Natural killer cell (primary cell): ENCODE measurements at regions not wholly inside any gene's neighbourhood (a gene's known extent, or its start where the extent isn't known, plus 50 kb on each side); places are given as distances from the start of the nearest gene placed in this dataset.

Experiments used
- ATAC-seq, 3 donors: fragments of 150-1000 bp in 2 of 3; fragments of 200-7000 bp in 1 of 3; cut with Tn5 transposase; 1 replicate in 1 of 3; 2 replicates in 2 of 3; pipeline ENCODE4 v1.10.0; 2021; ENCODE audit warnings: mild to moderate bottlenecking in 2 of 3, moderate library complexity in 2 of 3
- DNase-seq, 2 donors: peaks; one replicate each; pipeline versions ENCODE4 v3.0.0 to v3.0.0-alpha.2; 2013 to 2021; ENCODE audit warnings: mixed read lengths in 1 of 2
- H3K27ac ChIP-seq: one replicate; pipeline ENCODE4 v1.5.1; 2013; ENCODE audit warnings: mild to moderate bottlenecking, low read length
- H3K27me3 ChIP-seq: one replicate; pipeline ENCODE4 v1.6.1; 2013; ENCODE audit warnings: low read length; ENCODE audit not compliant: control insufficient read depth, insufficient read depth
- H3K36me3 ChIP-seq: one replicate; pipeline ENCODE4 v1.6.1; 2013; ENCODE audit warnings: low read length; ENCODE audit not compliant: control insufficient read depth, insufficient read depth
- H3K4me1 ChIP-seq: one replicate; pipeline ENCODE4 v1.6.1; 2013; ENCODE audit warnings: low read length; ENCODE audit not compliant: control insufficient read depth, insufficient read depth
- H3K4me3 ChIP-seq: one replicate; pipeline ENCODE4 v1.5.1; 2013; ENCODE audit warnings: low read length
- H3K9me3 ChIP-seq: one replicate; pipeline ENCODE4 v1.6.1; 2013; ENCODE audit warnings: low read length; ENCODE audit not compliant: control insufficient read depth, insufficient read depth
- H3K27ac Mint-ChIP-seq, 2 donors: one replicate each; pipeline ENCODE4 v1.8.0; 2022; ENCODE audit warnings: mild to moderate bottlenecking in 2 of 2, mixed read lengths in 2 of 2, moderate library complexity in 1 of 2
- H3K27me3 Mint-ChIP-seq, 2 donors: one replicate each; pipeline ENCODE4 v1.8.0; 2022; ENCODE audit warnings: low read depth in 2 of 2, mixed read lengths in 2 of 2
- H3K36me3 Mint-ChIP-seq: one replicate; pipeline ENCODE4 v1.8.0; 2022; ENCODE audit warnings: mixed read lengths
- H3K4me1 Mint-ChIP-seq, 2 donors: one replicate each; pipeline ENCODE4 v1.8.0; 2022; ENCODE audit warnings: mixed read lengths in 2 of 2
- H3K4me3 Mint-ChIP-seq: one replicate; pipeline ENCODE4 v1.8.0; 2022; ENCODE audit warnings: mild to moderate bottlenecking, moderate library complexity, mixed read lengths
- H3K9me3 Mint-ChIP-seq, 2 donors: one replicate each; pipeline ENCODE4 v1.8.0; 2022; ENCODE audit warnings: mixed read lengths in 2 of 2
- WGBS: methylation state at CpG from one replicate; pipeline ENCODE4 v1.1.7; 2013; ENCODE audit warnings: missing lambda C conversion rate; ENCODE audit not compliant: insufficient coverage; 5-methylcytosine and 5-hydroxymethylcytosine counted together
- intact Hi-C: fragments of 100-400 bp; cut with micrococcal nuclease; formaldehyde crosslinking; loops from one replicate; pipeline ENCODE4 v1.14.2; 2022
- TF ChIP-seq, protein P1 (sequence below): fragments of 200-600 bp; IDR thresholded peaks from one replicate; pipeline ENCODE4 v1.8.0; 2022; ENCODE audit warnings: antibody characterized with exemption

- intact Hi-C loops, result no loop called here
- H3K4me1 ChIP-seq, result no peaks in the 10 kb centered on the region
- Mint-ChIP-seq H3K9me3 (peaks cover 2 to 3% of the 10 kb centered on the region in 2 donors), H3K36me3 (no peaks in the 10 kb centered on the region), H3K4me3 (no peak overlapping the region), H3K27ac (no peak overlapping the region), H3K27me3 (peaks cover 4 to 11% of the 10 kb centered on the region in 2 donors), H3K4me1 (no peaks in the 10 kb centered on the region)
- TF ChIP-seq, protein P1, sequence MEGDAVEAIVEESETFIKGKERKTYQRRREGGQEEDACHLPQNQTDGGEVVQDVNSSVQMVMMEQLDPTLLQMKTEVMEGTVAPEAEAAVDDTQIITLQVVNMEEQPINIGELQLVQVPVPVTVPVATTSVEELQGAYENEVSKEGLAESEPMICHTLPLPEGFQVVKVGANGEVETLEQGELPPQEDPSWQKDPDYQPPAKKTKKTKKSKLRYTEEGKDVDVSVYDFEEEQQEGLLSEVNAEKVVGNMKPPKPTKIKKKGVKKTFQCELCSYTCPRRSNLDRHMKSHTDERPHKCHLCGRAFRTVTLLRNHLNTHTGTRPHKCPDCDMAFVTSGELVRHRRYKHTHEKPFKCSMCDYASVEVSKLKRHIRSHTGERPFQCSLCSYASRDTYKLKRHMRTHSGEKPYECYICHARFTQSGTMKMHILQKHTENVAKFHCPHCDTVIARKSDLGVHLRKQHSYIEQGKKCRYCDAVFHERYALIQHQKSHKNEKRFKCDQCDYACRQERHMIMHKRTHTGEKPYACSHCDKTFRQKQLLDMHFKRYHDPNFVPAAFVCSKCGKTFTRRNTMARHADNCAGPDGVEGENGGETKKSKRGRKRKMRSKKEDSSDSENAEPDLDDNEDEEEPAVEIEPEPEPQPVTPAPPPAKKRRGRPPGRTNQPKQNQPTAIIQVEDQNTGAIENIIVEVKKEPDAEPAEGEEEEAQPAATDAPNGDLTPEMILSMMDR, result no peak
- H3K9me3 ChIP-seq, result peaks cover 3% of the 10 kb centered on the region
- DNase-seq (no peak), ATAC-seq (no peak)
- 79% methylated on average over 5 of the region's 5 CpGs for WGBS
- no peaks in the 10 kb centered on the region for H3K36me3 ChIP-seq
- no peaks in the 10 kb centered on the region for H3K27me3 ChIP-seq
- H3K27ac ChIP-seq, result no peak overlapping the region
- H3K4me3 ChIP-seq, result no peak overlapping the region
Measured at GRCh38 chr20:43341511-43341910, 116.2 kb upstream of the SRSF6 start.

DNA sequence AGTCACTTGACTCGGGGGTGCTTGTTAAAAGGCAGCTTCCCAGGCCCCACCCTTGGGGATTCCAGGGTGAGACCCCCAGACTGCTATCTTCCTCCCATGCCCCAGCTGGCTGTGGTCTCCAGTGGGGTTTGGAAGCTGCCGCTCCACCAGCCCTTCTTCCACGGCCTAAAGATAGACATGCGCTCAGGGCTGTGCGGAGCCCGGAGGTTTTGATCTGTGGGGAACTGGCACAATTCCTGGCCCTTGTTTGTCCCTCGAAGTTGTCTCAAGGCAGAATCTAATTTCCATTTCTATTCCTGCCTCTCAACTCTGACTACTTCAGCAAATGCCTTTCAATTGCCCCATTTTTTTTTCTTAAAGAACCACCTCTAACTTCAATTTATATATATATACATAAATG is 120.7 kb upstream of the SRSF6 start:
- Mint-ChIP-seq H3K36me3 (no peaks in the 10 kb centered on the region), H3K27ac (no peak overlapping the region), H3K4me1 (no peaks in the 10 kb centered on the region), H3K9me3 (peaks cover 6 to 10% of the 10 kb centered on the region in 2 donors), H3K4me3 (no peak overlapping the region), H3K27me3 (no peaks in the 10 kb centered on the region)
- WGBS, result 90% methylated on average over 7 of the region's 7 CpGs
- intact Hi-C loops, result no loop called here
- Histone ChIP-seq H3K27me3 (no peaks in the 10 kb centered on the region), H3K9me3 (peaks cover 6% of the 10 kb centered on the region), H3K4me3 (no peak overlapping the region), H3K36me3 (no peaks in the 10 kb centered on the region), H3K27ac (no peak overlapping the region), H3K4me1 (no peaks in the 10 kb centered on the region)
- TF ChIP-seq, protein P1, result no peak
- DNase-seq (no peak), ATAC-seq (no peak)

DNA sequence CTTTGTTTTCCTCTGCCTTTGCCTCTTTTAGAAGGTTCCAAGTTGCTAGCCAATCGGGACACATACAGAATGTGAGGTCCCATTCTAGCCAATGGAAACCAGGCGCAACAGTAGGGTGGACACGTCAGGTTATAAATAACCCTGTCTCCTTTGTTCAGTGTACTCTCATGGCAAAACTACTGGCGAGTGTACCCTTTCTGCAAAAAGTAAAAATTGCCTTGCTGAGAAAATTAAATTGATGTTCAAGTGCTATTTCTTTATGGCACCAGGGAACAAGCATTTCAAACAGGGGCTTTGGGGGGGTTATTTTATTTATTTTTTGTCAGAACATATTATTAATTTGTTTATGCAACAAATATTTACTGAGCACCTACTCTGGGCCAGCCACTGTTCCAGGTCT is 123.6 kb upstream of the SRSF6 start:
- H3K27me3 ChIP-seq, result no peaks in the 10 kb centered on the region
- H3K4me1 Mint-ChIP-seq, result no peaks in the 10 kb centered on the region
- no peak overlapping the region for H3K4me3 Mint-ChIP-seq
- intact Hi-C loops, result no loop called here
- H3K9me3 ChIP-seq, result peaks cover 6% of the 10 kb centered on the region
- no peaks in the 10 kb centered on the region for H3K4me1 ChIP-seq
- TF ChIP-seq, protein P1, result no peak
- H3K27ac ChIP-seq, result no peak overlapping the region
- H3K9me3 Mint-ChIP-seq, result peaks cover 6 to 10% of the 10 kb centered on the region in 2 donors
- no peaks in the 10 kb centered on the region for H3K36me3 ChIP-seq
- WGBS, result 84% methylated on average over 4 of the region's 4 CpGs
- no peaks in the 10 kb centered on the region for H3K36me3 Mint-ChIP-seq
- H3K27me3 Mint-ChIP-seq, result peaks cover 0 to 4% of the 10 kb centered on the region in 2 donors
- no peak for ATAC-seq
- no peak overlapping the region for H3K4me3 ChIP-seq
- no peak overlapping the region for H3K27ac Mint-ChIP-seq
- no peak for DNase-seq

DNA sequence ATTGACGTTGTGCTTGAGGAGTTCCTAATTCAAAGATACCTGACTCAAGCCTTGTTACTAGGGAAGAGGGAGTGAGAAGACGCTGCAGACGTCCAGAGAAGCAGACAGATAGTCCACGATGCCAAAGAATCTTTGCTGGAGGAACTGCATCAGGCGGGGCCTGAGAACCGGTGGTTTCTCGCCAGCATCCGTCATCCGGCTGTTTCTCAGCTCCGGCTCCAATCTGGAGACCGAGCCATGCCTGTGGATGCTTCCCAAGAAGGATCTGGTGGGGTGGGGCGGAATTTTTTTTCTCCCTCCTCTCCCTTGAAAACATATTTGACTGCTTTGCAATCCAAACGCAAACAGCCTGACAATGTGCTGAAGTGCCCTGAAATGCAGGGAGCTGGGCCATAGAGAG is 125.8 kb upstream of the SRSF6 start:
- Mint-ChIP-seq H3K27ac (no peak overlapping the region), H3K4me1 (no peaks in the 10 kb centered on the region), H3K4me3 (no peak overlapping the region), H3K36me3 (no peaks in the 10 kb centered on the region), H3K27me3 (peaks cover 0 to 4% of the 10 kb centered on the region in 2 donors), H3K9me3 (peaks cover 6 to 10% of the 10 kb centered on the region in 2 donors)
- Histone ChIP-seq H3K4me3 (no peak overlapping the region), H3K36me3 (no peaks in the 10 kb centered on the region), H3K27ac (no peak overlapping the region), H3K9me3 (peaks cover 6% of the 10 kb centered on the region), H3K27me3 (no peaks in the 10 kb centered on the region), H3K4me1 (no peaks in the 10 kb centered on the region)
- ATAC-seq (no peak), DNase-seq (no peak)
- TF ChIP-seq, protein P1, result no peak
- intact Hi-C loops, result no loop called here
- 85% methylated on average over 13 of the region's 13 CpGs for WGBS
